ENCODE measurements at regions not wholly inside any gene's neighbourhood (a gene's known extent, or its start where the extent isn't known, plus 50 kb on each side); places are given as distances from the start of the nearest gene placed in this dataset.

- TF ChIP-seq, protein P1, sequence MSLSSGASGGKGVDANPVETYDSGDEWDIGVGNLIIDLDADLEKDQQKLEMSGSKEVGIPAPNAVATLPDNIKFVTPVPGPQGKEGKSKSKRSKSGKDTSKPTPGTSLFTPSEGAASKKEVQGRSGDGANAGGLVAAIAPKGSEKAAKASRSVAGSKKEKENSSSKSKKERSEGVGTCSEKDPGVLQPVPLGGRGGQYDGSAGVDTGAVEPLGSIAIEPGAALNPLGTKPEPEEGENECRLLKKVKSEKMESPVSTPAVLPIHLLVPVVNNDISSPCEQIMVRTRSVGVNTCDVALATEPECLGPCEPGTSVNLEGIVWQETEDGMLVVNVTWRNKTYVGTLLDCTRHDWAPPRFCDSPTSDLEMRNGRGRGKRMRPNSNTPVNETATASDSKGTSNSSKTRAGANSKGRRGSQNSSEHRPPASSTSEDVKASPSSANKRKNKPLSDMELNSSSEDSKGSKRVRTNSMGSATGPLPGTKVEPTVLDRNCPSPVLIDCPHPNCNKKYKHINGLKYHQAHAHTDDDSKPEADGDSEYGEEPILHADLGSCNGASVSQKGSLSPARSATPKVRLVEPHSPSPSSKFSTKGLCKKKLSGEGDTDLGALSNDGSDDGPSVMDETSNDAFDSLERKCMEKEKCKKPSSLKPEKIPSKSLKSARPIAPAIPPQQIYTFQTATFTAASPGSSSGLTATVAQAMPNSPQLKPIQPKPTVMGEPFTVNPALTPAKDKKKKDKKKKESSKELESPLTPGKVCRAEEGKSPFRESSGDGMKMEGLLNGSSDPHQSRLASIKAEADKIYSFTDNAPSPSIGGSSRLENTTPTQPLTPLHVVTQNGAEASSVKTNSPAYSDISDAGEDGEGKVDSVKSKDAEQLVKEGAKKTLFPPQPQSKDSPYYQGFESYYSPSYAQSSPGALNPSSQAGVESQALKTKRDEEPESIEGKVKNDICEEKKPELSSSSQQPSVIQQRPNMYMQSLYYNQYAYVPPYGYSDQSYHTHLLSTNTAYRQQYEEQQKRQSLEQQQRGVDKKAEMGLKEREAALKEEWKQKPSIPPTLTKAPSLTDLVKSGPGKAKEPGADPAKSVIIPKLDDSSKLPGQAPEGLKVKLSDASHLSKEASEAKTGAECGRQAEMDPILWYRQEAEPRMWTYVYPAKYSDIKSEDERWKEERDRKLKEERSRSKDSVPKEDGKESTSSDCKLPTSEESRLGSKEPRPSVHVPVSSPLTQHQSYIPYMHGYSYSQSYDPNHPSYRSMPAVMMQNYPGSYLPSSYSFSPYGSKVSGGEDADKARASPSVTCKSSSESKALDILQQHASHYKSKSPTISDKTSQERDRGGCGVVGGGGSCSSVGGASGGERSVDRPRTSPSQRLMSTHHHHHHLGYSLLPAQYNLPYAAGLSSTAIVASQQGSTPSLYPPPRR (CRISPR knock-in tag; IDR thresholded peaks at IDR 0.05; ENCODE audit: borderline replicate concordance), result no peak
- TF ChIP-seq PRPF4 (IDR thresholded peaks at IDR 0.05; ENCODE audit: insufficient read depth, low read depth, low read length, poor library complexity, severe bottlenecking) (no peak), ZNF583 (CRISPR knock-in tag; IDR thresholded peaks at IDR 0.05) (no peak), BRF2 (IDR thresholded peaks at IDR 0.05; ENCODE audit: borderline replicate concordance, insufficient read depth, insufficient read length) (no peak), RBM39 (optimal IDR thresholded peaks at IDR 0.05; ENCODE audit: low read depth, low read length) (no peak), L3MBTL2 (IDR thresholded peaks at IDR 0.05) (no peak), MAZ (CRISPR knock-in tag; conservative IDR thresholded peaks at IDR 0.05 in 1 of 2, IDR thresholded peaks at IDR 0.05 in 1 of 2) (no peak), ZBTB26 (CRISPR knock-in tag; IDR thresholded peaks at IDR 0.05) (no peak)
- TF ChIP-seq, protein P2, sequence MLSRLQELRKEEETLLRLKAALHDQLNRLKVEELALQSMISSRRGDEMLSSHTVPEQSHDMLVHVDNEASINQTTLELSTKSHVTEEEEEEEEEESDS (CRISPR knock-in tag; IDR thresholded peaks at IDR 0.05), result no peak
Measured at GRCh38 chr5:156259618-156260017, 67.3 kb upstream of the SGCD start (continued).
